ENCODE measurements at regions not wholly inside any gene's neighbourhood (a gene's known extent, or its start where the extent isn't known, plus 50 kb on each side); places are given as distances from the start of the nearest gene placed in this dataset.
"Not testable (repeated sequence)": the region's sequence is repeated elsewhere in the genome, so short reads cannot be mapped to it uniquely, and the experiment has no call there.

DNA sequence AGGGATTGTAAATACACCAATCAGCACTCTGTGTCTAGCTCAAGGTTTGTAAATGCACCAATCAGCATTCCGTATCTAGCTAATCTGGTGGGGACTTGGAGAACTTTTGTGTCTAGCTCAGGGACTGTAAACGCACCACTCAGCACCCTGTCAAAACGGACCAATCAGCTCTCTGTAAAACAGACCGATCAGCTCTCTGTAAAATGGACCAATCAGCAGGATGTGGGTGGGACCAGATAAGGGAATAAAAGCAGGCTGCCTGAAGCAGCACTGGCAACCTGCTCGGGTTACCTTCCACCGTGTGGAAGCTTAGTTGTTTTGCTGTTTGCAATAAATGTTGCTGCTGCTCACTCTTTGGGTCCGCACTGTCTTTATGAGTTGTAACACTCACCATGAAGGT, 145.7 kb downstream of the PSAT1 start:
- TF ChIP-seq CTCF, POLR2A (IDR thresholded peaks at IDR 0.05): not testable (repeated sequence)

Measured in thyroid gland (tissue), 4 donors.